Ascending aorta (tissue), 2 donors: ENCODE measurements at regions not wholly inside any gene's neighbourhood (a gene's known extent, or its start where the extent isn't known, plus 50 kb on each side); places are given as distances from the start of the nearest gene placed in this dataset.

Source experiments
- DNase-seq, 2 donors: peaks; one replicate each; pipeline ENCODE4 v3.0.0-alpha.2; 2019; ENCODE audit warnings: low spot score in 2 of 2
- H3K27ac ChIP-seq, 2 donors: fragments of 200-600 bp; sonication (generic); one replicate each; pipeline ENCODE4 v1.5.1; 2016 to 2017; ENCODE audit warnings: mild to moderate bottlenecking in 1 of 2
- H3K27me3 ChIP-seq: fragments of 200-600 bp; sonication (generic); one replicate; pipeline ENCODE4 v1.5.1; 2017
- H3K36me3 ChIP-seq, 2 donors: fragments of 200-600 bp; sonication (generic); one replicate each; pipeline ENCODE4 v1.5.1; 2016
- H3K4me1 ChIP-seq, 2 donors: fragments of 200-600 bp; sonication (generic); one replicate each; pipeline ENCODE4 v1.5.1; 2016 to 2017; ENCODE audit warnings: mild to moderate bottlenecking in 1 of 2
- H3K4me3 ChIP-seq, 2 donors: fragments of 200-600 bp; sonication (generic); one replicate each; pipeline ENCODE4 v1.5.1; 2016 to 2017; ENCODE audit warnings: mild to moderate bottlenecking in 1 of 2
- H3K9me3 ChIP-seq, 2 donors: fragments of 200-600 bp; sonication (generic); one replicate each; pipeline ENCODE4 v1.5.1; 2016
- intact Hi-C: fragments of 100-400 bp; cut with DNase I; formaldehyde crosslinking; loops from one replicate; pipeline ENCODE4 v1.15.1; 2023
- TF ChIP-seq, protein P1 (sequence below), 3 experiments: fragments of 200-600 bp in 2 of 3; fragments of 450-650 bp in 1 of 3; sonication (generic) in 2 of 3; IDR thresholded peaks; one replicate each; pipeline ENCODE4 v1.5.1; 2016 to 2019; ENCODE audit warnings: antibody characterized with exemption in 3 of 3, mild to moderate bottlenecking in 1 of 3, moderate library complexity in 1 of 3

DNA sequence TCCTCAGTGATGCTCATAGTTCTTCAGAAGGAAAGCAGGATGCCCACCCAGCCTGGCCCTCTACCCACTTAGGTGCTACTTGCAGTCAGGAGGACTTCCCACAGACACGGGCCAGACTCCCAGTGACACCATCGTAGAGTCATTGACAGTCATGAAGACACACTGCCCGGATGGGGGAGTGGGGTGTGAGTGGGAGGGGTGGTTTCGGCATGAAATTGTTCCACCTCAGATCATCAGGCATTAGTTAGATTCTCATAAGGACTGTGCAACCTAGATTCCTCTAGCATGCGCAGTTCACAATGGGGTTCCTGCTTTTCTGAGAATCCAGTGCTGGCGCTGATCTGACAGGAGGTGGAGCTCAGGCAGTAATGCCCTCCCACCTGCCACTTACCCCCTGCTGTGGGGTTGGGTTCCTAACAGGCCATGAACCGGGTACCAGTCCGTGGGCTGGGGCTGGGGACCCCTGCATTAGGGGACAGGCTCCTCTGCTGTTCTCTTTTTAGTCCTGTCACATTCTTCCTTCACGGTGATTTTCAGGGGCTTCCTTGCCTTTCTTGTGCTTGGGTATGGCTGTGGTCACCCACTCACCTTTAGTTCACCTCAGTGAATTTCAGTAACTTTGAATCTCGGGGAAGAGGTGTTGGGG, 88.2 kb upstream of the ANKRD55 start:
- Histone ChIP-seq H3K27ac (no peak overlapping the region), H3K27me3 (no peaks in the 10 kb centered on the region), H3K4me1 (peaks cover 0 to 11% of the 10 kb centered on the region in 2 donors), H3K9me3 (no peaks in the 10 kb centered on the region), H3K4me3 (no peak overlapping the region), H3K36me3 (no peaks in the 10 kb centered on the region)
- TF ChIP-seq, protein P1, sequence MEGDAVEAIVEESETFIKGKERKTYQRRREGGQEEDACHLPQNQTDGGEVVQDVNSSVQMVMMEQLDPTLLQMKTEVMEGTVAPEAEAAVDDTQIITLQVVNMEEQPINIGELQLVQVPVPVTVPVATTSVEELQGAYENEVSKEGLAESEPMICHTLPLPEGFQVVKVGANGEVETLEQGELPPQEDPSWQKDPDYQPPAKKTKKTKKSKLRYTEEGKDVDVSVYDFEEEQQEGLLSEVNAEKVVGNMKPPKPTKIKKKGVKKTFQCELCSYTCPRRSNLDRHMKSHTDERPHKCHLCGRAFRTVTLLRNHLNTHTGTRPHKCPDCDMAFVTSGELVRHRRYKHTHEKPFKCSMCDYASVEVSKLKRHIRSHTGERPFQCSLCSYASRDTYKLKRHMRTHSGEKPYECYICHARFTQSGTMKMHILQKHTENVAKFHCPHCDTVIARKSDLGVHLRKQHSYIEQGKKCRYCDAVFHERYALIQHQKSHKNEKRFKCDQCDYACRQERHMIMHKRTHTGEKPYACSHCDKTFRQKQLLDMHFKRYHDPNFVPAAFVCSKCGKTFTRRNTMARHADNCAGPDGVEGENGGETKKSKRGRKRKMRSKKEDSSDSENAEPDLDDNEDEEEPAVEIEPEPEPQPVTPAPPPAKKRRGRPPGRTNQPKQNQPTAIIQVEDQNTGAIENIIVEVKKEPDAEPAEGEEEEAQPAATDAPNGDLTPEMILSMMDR (IDR thresholded peaks at IDR 0.05): no peak
- DNase-seq: no peak
- intact Hi-C loops: no loop called here

DNA sequence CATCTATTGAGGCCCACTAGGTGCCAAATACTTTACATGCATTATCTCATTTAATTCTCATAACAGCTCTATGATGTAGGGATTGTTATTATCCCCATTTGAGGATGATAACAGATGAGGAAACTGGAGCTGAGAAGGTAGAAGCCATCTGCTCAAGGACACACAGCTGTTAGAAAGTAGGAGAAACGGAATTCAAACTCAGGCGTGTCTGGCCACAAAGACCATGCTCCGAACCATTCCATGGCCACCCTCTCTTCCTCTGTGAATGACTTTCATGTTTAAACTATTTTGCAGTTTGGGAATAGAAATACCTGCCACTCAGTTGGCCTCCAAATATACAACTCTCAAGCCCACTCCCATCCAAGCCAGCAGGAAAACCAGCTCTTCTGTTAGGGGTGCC, 87.6 kb upstream of the ANKRD55 start:
- no peak for DNase-seq
- H3K4me3 ChIP-seq: no peak overlapping the region
- TF ChIP-seq, protein P1 (IDR thresholded peaks at IDR 0.05): no peak
- no peaks in the 10 kb centered on the region for H3K36me3 ChIP-seq
- intact Hi-C loops: no loop called here
- no peak overlapping the region for H3K27ac ChIP-seq
- no peaks in the 10 kb centered on the region for H3K27me3 ChIP-seq
- H3K4me1 ChIP-seq: peaks cover 0 to 11% of the 10 kb centered on the region in 2 donors
- H3K9me3 ChIP-seq: no peaks in the 10 kb centered on the region

GRCh38 chr5:56319526-56320181, 86.5 kb upstream of the ANKRD55 start:
- H3K4me1 ChIP-seq: peaks cover 0 to 11% of the 10 kb centered on the region in 2 donors
- H3K4me3 ChIP-seq: no peak overlapping the region
- H3K27ac ChIP-seq: no peak overlapping the region
- no peaks in the 10 kb centered on the region for H3K27me3 ChIP-seq
- intact Hi-C loops: no loop called here
- H3K36me3 ChIP-seq: no peaks in the 10 kb centered on the region
- TF ChIP-seq, protein P1 (IDR thresholded peaks at IDR 0.05): no peak
- no peaks in the 10 kb centered on the region for H3K9me3 ChIP-seq
- DNase-seq: no peak

DNA sequence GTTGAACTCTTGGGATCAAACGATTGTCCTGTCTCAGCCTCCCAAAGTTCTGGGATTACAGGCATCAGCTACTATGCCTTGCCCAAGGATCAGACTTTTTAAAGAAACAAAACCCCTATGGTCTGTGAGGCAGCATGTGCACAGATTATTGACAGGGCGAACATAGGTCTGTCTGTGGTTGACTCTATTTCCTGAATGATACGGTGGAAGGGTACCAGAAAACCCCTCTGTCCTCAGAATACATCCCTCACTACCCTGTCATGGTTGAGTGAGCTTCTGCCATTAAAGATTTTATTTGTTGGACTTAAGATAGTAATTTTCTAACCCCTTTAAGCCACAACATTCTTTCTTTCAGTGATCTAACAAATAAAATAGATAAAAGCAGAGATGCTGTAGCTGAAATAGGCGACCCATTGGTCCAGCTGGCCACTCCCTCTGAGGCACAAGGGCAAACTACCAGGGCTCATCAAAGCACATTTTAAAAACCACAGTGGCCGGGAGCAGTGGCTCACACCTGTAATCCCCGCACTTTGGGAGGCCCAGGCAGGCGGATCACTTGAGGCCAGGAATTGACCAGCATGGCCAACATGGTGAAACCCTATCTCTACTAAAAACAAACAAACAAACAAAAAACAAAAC, 84.9 kb upstream of the ANKRD55 start:
- intact Hi-C loops: no loop called here
- H3K4me3 ChIP-seq: no peak overlapping the region
- no peak for DNase-seq
- H3K9me3 ChIP-seq: no peaks in the 10 kb centered on the region
- peaks cover 0 to 11% of the 10 kb centered on the region in 2 donors for H3K4me1 ChIP-seq
- H3K36me3 ChIP-seq: no peaks in the 10 kb centered on the region
- TF ChIP-seq, protein P1 (IDR thresholded peaks at IDR 0.05): no peak
- H3K27me3 ChIP-seq: no peaks in the 10 kb centered on the region
- no peak overlapping the region for H3K27ac ChIP-seq

DNA sequence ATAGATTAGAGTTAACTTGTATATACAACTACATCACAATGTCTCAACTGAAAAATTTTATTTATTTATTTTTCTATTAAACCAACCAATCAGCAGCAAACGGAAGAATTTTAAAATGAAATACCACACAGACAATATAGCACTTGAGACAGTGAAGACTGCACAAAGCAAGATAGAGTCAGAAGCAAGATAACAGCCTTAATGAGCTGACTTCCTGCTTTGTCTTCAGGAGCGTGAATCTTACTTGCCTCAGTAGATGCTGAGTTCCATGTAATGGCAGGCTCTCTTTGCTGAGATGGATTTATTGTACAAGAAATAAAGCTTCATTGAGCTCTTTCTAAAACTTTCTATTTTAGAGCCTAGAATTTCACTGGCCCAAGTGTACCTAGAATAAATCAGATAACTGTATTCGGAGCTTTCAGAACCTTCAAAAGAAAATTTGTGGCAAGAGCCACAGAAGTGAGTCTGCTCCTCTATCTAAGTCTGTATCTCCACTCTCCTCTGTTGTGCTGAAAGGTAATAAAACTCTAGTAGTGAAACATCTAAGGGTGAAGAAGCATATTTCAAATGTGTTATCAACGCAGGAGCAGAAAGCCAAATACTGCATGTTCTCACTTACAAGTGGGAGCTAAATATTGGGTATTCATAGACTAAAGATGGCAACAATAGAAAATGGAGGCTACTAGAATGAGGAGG, 83.3 kb upstream of the ANKRD55 start:
- Histone ChIP-seq H3K27ac (no peak overlapping the region), H3K36me3 (no peaks in the 10 kb centered on the region), H3K9me3 (no peaks in the 10 kb centered on the region), H3K4me1 (peaks cover 0 to 11% of the 10 kb centered on the region in 2 donors), H3K27me3 (no peaks in the 10 kb centered on the region), H3K4me3 (no peak overlapping the region)
- DNase-seq: no peak
- intact Hi-C loops: no loop called here
- TF ChIP-seq, protein P1 (IDR thresholded peaks at IDR 0.05): no peak
